Ascending aorta (tissue), 2 donors: ENCODE measurements at regions not wholly inside any gene's neighbourhood (a gene's known extent, or its start where the extent isn't known, plus 50 kb on each side); places are given as distances from the start of the nearest gene placed in this dataset.
A peak's percentile ranks its signal among the peaks of the same experiment; 100 is the strongest.

ENCODE experiments used
- DNase-seq, 2 donors: peaks; one replicate each; pipeline ENCODE4 v3.0.0-alpha.2; 2019; ENCODE audit warnings: low spot score in 2 of 2
- H3K27ac ChIP-seq, 2 donors: fragments of 200-600 bp; sonication (generic); one replicate each; pipeline ENCODE4 v1.5.1; 2016 to 2017; ENCODE audit warnings: mild to moderate bottlenecking in 1 of 2
- H3K27me3 ChIP-seq: fragments of 200-600 bp; sonication (generic); one replicate; pipeline ENCODE4 v1.5.1; 2017
- H3K36me3 ChIP-seq, 2 donors: fragments of 200-600 bp; sonication (generic); one replicate each; pipeline ENCODE4 v1.5.1; 2016
- H3K4me1 ChIP-seq, 2 donors: fragments of 200-600 bp; sonication (generic); one replicate each; pipeline ENCODE4 v1.5.1; 2016 to 2017; ENCODE audit warnings: mild to moderate bottlenecking in 1 of 2
- H3K4me3 ChIP-seq, 2 donors: fragments of 200-600 bp; sonication (generic); one replicate each; pipeline ENCODE4 v1.5.1; 2016 to 2017; ENCODE audit warnings: mild to moderate bottlenecking in 1 of 2
- H3K9me3 ChIP-seq, 2 donors: fragments of 200-600 bp; sonication (generic); one replicate each; pipeline ENCODE4 v1.5.1; 2016
- intact Hi-C: fragments of 100-400 bp; cut with DNase I; formaldehyde crosslinking; loops from one replicate; pipeline ENCODE4 v1.15.1; 2023
- TF ChIP-seq, protein P1 (sequence below), 3 experiments: fragments of 200-600 bp in 2 of 3; fragments of 450-650 bp in 1 of 3; sonication (generic) in 2 of 3; IDR thresholded peaks; one replicate each; pipeline ENCODE4 v1.5.1; 2016 to 2019; ENCODE audit warnings: antibody characterized with exemption in 3 of 3, mild to moderate bottlenecking in 1 of 3, moderate library complexity in 1 of 3

GRCh38 chr5:128671943-128672342 lies 133.9 kb upstream of the FBN2 start:
- H3K27me3 ChIP-seq = no peaks in the 10 kb centered on the region
- no peak overlapping the region for H3K4me3 ChIP-seq
- DNase-seq = no peak
- intact Hi-C loops = no loop called here
- TF ChIP-seq, protein P1, sequence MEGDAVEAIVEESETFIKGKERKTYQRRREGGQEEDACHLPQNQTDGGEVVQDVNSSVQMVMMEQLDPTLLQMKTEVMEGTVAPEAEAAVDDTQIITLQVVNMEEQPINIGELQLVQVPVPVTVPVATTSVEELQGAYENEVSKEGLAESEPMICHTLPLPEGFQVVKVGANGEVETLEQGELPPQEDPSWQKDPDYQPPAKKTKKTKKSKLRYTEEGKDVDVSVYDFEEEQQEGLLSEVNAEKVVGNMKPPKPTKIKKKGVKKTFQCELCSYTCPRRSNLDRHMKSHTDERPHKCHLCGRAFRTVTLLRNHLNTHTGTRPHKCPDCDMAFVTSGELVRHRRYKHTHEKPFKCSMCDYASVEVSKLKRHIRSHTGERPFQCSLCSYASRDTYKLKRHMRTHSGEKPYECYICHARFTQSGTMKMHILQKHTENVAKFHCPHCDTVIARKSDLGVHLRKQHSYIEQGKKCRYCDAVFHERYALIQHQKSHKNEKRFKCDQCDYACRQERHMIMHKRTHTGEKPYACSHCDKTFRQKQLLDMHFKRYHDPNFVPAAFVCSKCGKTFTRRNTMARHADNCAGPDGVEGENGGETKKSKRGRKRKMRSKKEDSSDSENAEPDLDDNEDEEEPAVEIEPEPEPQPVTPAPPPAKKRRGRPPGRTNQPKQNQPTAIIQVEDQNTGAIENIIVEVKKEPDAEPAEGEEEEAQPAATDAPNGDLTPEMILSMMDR (IDR thresholded peaks at IDR 0.05) = no peak
- no peaks in the 10 kb centered on the region for H3K36me3 ChIP-seq
- H3K9me3 ChIP-seq = no peaks in the 10 kb centered on the region
- H3K27ac ChIP-seq = no peak overlapping the region
- H3K4me1 ChIP-seq = no peaks in the 10 kb centered on the region

GRCh38 chr5:128673000-128673399 lies 135.0 kb upstream of the FBN2 start:
- Histone ChIP-seq H3K27me3 (no peaks in the 10 kb centered on the region), H3K4me3 (no peak overlapping the region), H3K9me3 (no peaks in the 10 kb centered on the region), H3K4me1 (no peaks in the 10 kb centered on the region), H3K27ac (no peak overlapping the region), H3K36me3 (no peaks in the 10 kb centered on the region)
- TF ChIP-seq, protein P1 (IDR thresholded peaks at IDR 0.05) = no peak
- intact Hi-C loops = no loop called here
- no peak for DNase-seq

- TF ChIP-seq, protein P1 (IDR thresholded peaks at IDR 0.05) = no peak
- no peaks in the 10 kb centered on the region for H3K4me1 ChIP-seq
- intact Hi-C loops = no loop called here
Observed at GRCh38 chr5:128673411-128673957, 135.4 kb upstream of the FBN2 start.

GRCh38 chr5:128673970-128674369 lies 135.9 kb upstream of the FBN2 start:
- DNase-seq = no peak
- Histone ChIP-seq H3K27me3 (no peaks in the 10 kb centered on the region), H3K4me3 (no peak overlapping the region), H3K9me3 (no peaks in the 10 kb centered on the region), H3K27ac (no peak overlapping the region), H3K36me3 (no peaks in the 10 kb centered on the region), H3K4me1 (no peaks in the 10 kb centered on the region)
- TF ChIP-seq, protein P1 (IDR thresholded peaks at IDR 0.05) = no peak
- intact Hi-C loops = no loop called here

More at GRCh38 chr5:128673411-128673957, 135.4 kb upstream of the FBN2 start:
- Histone ChIP-seq H3K4me3 (no peak overlapping the region), H3K36me3 (no peaks in the 10 kb centered on the region), H3K27ac (no peak overlapping the region), H3K27me3 (no peaks in the 10 kb centered on the region), H3K9me3 (no peaks in the 10 kb centered on the region)
- no peak for DNase-seq

GRCh38 chr5:128674837-128675446 lies 136.9 kb upstream of the FBN2 start:
- no peak for DNase-seq
- no peaks in the 10 kb centered on the region for H3K4me1 ChIP-seq
- H3K27ac ChIP-seq = no peak overlapping the region
- intact Hi-C loops = no loop called here
- no peak overlapping the region for H3K4me3 ChIP-seq
- TF ChIP-seq, protein P1 (IDR thresholded peaks at IDR 0.05) = peak in 2 of 3 experiments; percentile 7 to 28
- H3K27me3 ChIP-seq = no peaks in the 10 kb centered on the region
- H3K9me3 ChIP-seq = no peaks in the 10 kb centered on the region
- no peaks in the 10 kb centered on the region for H3K36me3 ChIP-seq
